Panc1 (cell line): ENCODE measurements at regions not wholly inside any gene's neighbourhood (a gene's known extent, or its start where the extent isn't known, plus 50 kb on each side); places are given as distances from the start of the nearest gene placed in this dataset.

Experiments
- SIN3A ChIP-seq: IDR thresholded peaks from 2 replicates; pipeline ENCODE4 v1.6.1; 2012; ENCODE audit warnings: low read depth, mild to moderate bottlenecking, low read length, moderate library complexity, borderline replicate concordance; ENCODE audit not compliant: insufficient read depth
- TF ChIP-seq, protein P1 (sequence below): fragments of 450-650 bp; IDR thresholded peaks from 2 replicates; pipeline ENCODE4 v1.5.1; 2017; ENCODE audit warnings: mild to moderate bottlenecking

DNA sequence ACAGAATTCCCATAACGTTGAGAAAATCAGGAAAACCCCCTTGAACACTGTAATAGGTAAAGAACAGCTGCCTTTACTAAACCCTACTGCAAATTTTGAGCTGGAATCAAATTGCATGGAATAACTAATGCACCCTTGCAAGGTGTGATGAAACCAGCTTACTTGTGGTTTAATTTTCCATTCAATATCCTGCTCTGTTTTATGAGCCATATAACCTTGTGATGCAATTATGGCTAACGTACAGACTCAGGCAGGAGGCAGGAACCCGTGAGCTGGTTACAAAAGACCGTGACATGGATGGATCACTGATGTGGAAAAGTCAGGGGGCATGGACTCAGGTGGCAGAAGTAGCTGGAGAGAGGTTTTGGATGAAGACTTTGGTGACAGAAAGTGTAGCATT lies 438.6 kb downstream of the COG6 start:
- TF ChIP-seq, protein P1, sequence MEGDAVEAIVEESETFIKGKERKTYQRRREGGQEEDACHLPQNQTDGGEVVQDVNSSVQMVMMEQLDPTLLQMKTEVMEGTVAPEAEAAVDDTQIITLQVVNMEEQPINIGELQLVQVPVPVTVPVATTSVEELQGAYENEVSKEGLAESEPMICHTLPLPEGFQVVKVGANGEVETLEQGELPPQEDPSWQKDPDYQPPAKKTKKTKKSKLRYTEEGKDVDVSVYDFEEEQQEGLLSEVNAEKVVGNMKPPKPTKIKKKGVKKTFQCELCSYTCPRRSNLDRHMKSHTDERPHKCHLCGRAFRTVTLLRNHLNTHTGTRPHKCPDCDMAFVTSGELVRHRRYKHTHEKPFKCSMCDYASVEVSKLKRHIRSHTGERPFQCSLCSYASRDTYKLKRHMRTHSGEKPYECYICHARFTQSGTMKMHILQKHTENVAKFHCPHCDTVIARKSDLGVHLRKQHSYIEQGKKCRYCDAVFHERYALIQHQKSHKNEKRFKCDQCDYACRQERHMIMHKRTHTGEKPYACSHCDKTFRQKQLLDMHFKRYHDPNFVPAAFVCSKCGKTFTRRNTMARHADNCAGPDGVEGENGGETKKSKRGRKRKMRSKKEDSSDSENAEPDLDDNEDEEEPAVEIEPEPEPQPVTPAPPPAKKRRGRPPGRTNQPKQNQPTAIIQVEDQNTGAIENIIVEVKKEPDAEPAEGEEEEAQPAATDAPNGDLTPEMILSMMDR, result no peak
- no peak for TF ChIP-seq SIN3A
